ENCODE measurements at regions not wholly inside any gene's neighbourhood (a gene's known extent, or its start where the extent isn't known, plus 50 kb on each side); places are given as distances from the start of the nearest gene placed in this dataset.

DNA sequence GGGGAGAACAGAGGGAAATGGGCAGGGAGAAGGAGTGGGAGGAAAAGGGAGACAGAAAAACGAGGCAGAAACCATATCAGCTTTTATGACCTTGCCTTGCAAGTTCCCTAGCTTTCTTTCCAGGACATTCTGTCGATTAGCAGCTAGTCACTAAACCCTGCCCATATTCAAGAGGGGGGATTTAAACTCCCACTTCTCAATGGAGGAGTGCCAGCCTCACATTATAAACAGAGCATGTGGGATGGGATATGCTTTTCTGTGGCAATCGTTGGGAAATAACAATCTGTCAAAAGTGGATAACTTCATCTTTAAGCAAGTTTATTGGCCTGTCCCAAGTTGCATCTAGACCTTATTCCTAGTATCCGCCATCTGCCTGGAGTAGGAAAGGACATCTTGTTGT, 57.0 kb upstream of the TMEM170B start:
- no peaks in the 10 kb centered on the region for H3K36me3 ChIP-seq
- no peak overlapping the region for H3K4me3 ChIP-seq
- DNase-seq: no peak
- H3K9me3 ChIP-seq: no peaks in the 10 kb centered on the region
- TF ChIP-seq POLR2A (IDR thresholded peaks at IDR 0.05): no peak
- no peak for TF ChIP-seq CTCF (IDR thresholded peaks at IDR 0.05)
- no peak overlapping the region for H3K27ac ChIP-seq
- H3K27me3 ChIP-seq: no peaks in the 10 kb centered on the region
- no peaks in the 10 kb centered on the region for H3K4me1 ChIP-seq

DNA sequence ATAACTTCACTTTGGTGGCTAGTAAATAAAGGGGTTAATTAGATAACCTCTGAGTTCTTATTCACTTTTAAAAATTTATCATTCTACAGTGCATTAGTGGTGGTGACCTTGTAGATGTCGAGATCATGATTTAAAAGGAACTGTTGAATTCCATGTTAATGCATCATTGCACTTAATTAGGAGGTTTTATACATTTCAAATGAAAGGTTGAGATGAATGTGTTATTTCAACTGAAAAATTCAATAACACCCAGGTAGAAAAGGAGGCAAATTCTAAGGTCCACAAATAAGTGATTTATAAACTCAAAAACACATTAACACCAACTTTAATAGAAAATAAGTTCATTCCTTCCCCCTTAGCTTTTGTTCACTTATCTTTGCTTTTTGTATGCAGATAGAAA, 58.3 kb upstream of the TMEM170B start:
- Histone ChIP-seq H3K27ac (no peak overlapping the region), H3K4me3 (no peak overlapping the region)
- no peak for TF ChIP-seq POLR2A (IDR thresholded peaks at IDR 0.05)
- TF ChIP-seq CTCF (IDR thresholded peaks at IDR 0.05): no peak

DNA sequence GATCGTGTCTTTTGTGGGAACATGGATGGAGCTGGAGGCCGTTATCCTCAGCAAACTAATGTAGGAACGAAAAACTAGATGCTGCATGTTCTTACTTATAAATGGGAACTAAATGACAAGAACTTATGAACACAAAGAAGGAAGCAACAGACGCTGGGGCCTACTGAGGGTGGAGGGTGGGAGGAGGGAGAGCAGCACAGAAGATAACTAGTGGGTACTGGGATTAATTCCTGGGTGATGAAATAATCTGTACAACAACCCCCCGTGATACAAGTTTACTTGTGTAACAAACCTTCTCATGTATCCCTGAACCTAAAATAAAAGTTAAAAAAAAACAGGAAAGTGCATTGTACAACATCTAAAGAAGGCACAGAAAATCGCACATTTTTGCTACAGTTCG, 59.0 kb upstream of the TMEM170B start:
- Histone ChIP-seq H3K27ac (no peak overlapping the region), H3K4me1 (no peaks in the 10 kb centered on the region), H3K4me3 (no peak overlapping the region), H3K9me3 (no peaks in the 10 kb centered on the region), H3K36me3 (no peaks in the 10 kb centered on the region), H3K27me3 (no peaks in the 10 kb centered on the region)
- no peak for DNase-seq
- TF ChIP-seq CTCF (IDR thresholded peaks at IDR 0.05) (no peak), POLR2A (IDR thresholded peaks at IDR 0.05) (no peak)

More for the DNA sequence above, 58.3 kb upstream of the TMEM170B start:
- no peaks in the 10 kb centered on the region for H3K4me1 ChIP-seq
- DNase-seq: no peak
- H3K9me3 ChIP-seq: no peaks in the 10 kb centered on the region
- H3K27me3 ChIP-seq: no peaks in the 10 kb centered on the region
- no peaks in the 10 kb centered on the region for H3K36me3 ChIP-seq

GRCh38 chr6:11475016-11475415, 62.5 kb upstream of the TMEM170B start:
- H3K9me3 ChIP-seq: no peaks in the 10 kb centered on the region
- H3K36me3 ChIP-seq: no peaks in the 10 kb centered on the region
- no peak for DNase-seq
- no peak overlapping the region for H3K27ac ChIP-seq
- H3K4me1 ChIP-seq: no peaks in the 10 kb centered on the region
- H3K27me3 ChIP-seq: no peaks in the 10 kb centered on the region
- no peak for TF ChIP-seq POLR2A (IDR thresholded peaks at IDR 0.05)
- TF ChIP-seq CTCF (IDR thresholded peaks at IDR 0.05): no peak
- H3K4me3 ChIP-seq: no peak overlapping the region

- H3K9me3 ChIP-seq: no peaks in the 10 kb centered on the region
- H3K36me3 ChIP-seq: no peaks in the 10 kb centered on the region
- no peak overlapping the region for H3K4me3 ChIP-seq
- no peaks in the 10 kb centered on the region for H3K4me1 ChIP-seq
- H3K27ac ChIP-seq: no peak overlapping the region
- TF ChIP-seq POLR2A (IDR thresholded peaks at IDR 0.05): no peak
- no peak for TF ChIP-seq CTCF (IDR thresholded peaks at IDR 0.05)
- no peak for DNase-seq
- H3K27me3 ChIP-seq: no peaks in the 10 kb centered on the region
Measured at GRCh38 chr6:11473008-11473740, 64.4 kb upstream of the TMEM170B start.

DNA sequence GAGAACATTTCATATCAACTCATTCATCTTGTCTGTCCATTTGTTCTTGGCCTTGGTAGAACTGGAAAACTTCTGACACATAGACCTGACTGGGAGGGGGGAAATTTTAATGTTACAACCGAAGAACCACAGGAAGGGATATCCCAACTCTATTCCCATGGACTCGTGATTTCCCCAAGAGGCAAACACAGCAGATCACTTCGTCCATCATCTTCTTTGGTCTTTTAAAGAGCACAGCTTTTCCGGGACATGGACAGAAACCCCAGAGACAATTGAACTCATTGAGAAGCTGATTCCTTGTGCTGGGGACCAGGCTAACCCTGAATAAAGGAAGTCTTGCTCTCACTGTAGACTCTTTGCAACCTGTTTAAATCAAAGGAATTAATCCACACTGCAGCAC, 66.3 kb upstream of the TMEM170B start:
- no peak overlapping the region for H3K4me3 ChIP-seq
- no peaks in the 10 kb centered on the region for H3K36me3 ChIP-seq
- TF ChIP-seq CTCF (IDR thresholded peaks at IDR 0.05) (no peak), POLR2A (IDR thresholded peaks at IDR 0.05) (no peak)
- H3K27ac ChIP-seq: no peak overlapping the region
- no peaks in the 10 kb centered on the region for H3K9me3 ChIP-seq
- no peaks in the 10 kb centered on the region for H3K4me1 ChIP-seq
- H3K27me3 ChIP-seq: no peaks in the 10 kb centered on the region
- no peak for DNase-seq

All from Peyer's patch (tissue), 4 donors.